GM13976 (cell line): ENCODE measurements at regions not wholly inside any gene's neighbourhood (a gene's known extent, or its start where the extent isn't known, plus 50 kb on each side); places are given as distances from the start of the nearest gene placed in this dataset.

Source experiments
- DNase-seq: peaks from one replicate; pipeline ENCODE4 v3.0.0; 2012; ENCODE audit warnings: low spot score
- CTCF ChIP-seq: IDR thresholded peaks from 2 replicates; pipeline ENCODE4 v1.5.1; 2012; ENCODE audit warnings: borderline replicate concordance, mild to moderate bottlenecking; ENCODE audit not compliant: insufficient read depth; ENCODE audit errors: extremely low read depth, missing control alignments, control extremely low read depth
- in situ Hi-C: fragments of 300-500 bp; cut with MboI; formaldehyde crosslinking; loops from one replicate; pipeline ENCODE4 v1.12.0; 2022; ENCODE audit warnings: low sequenced_read_pairs, mixed read lengths, inconsistent platforms; ENCODE audit not compliant: unreplicated experiment

- in situ Hi-C loops = loop anchor here (5.0 kb wide), 1 partner anchor 206 kb away; no protein-coding TSS in a partner anchor
- no peak for TF ChIP-seq CTCF
- DNase-seq = no peak
These were observed 210.7 kb downstream of the ARL4C start for GRCh38 chr2:234286118-234286598.

GRCh38 chr2:234285541-234285940, 211.3 kb downstream of the ARL4C start:
- in situ Hi-C loops = loop anchor here (5.0 kb wide), 1 partner anchor 207 kb away; no protein-coding TSS in a partner anchor
- no peak for TF ChIP-seq CTCF
- DNase-seq = no peak

GRCh38 chr2:234279637-234280036, 217.2 kb downstream of the ARL4C start:
- in situ Hi-C loops = no loop called here
- no peak for TF ChIP-seq CTCF
- DNase-seq = no peak

GRCh38 chr2:234278556-234279255, 218.2 kb downstream of the ARL4C start:
- in situ Hi-C loops = no loop called here
- no peak for DNase-seq
- TF ChIP-seq CTCF = no peak

GRCh38 chr2:234275515-234275914, 221.4 kb downstream of the ARL4C start:
- no peak for TF ChIP-seq CTCF
- in situ Hi-C loops = no loop called here
- no peak for DNase-seq

GRCh38 chr2:234273887-234274584, 222.8 kb downstream of the ARL4C start:
- DNase-seq = no peak
- in situ Hi-C loops = no loop called here
- no peak for TF ChIP-seq CTCF
